ENCODE measurements at regions not wholly inside any gene's neighbourhood (a gene's known extent, or its start where the extent isn't known, plus 50 kb on each side); places are given as distances from the start of the nearest gene placed in this dataset.

- no peak; the same call in 1 of the 2 replicates for TF ChIP-seq GATA2 (IDR thresholded peaks at IDR 0.05; ENCODE audit: low read depth, low read length)
- no peak for TF ChIP-seq GATA3 (IDR thresholded peaks at IDR 0.05; ENCODE audit: low read depth, low read length)
Measured at GRCh38 chr6:156563714-156564113, 213.5 kb upstream of the ARID1B start.

- no peak for TF ChIP-seq GATA2 (IDR thresholded peaks at IDR 0.05; ENCODE audit: low read depth, low read length)
- TF ChIP-seq GATA3 (IDR thresholded peaks at IDR 0.05; ENCODE audit: low read depth, low read length) = no peak
Measured at GRCh38 chr6:156562636-156563035, 214.5 kb upstream of the ARID1B start.

- no peak for TF ChIP-seq GATA2 (IDR thresholded peaks at IDR 0.05; ENCODE audit: low read depth, low read length)
- no peak for TF ChIP-seq GATA3 (IDR thresholded peaks at IDR 0.05; ENCODE audit: low read depth, low read length)
Measured at GRCh38 chr6:156562019-156562418, 215.2 kb upstream of the ARID1B start.

- TF ChIP-seq GATA2 (IDR thresholded peaks at IDR 0.05; ENCODE audit: low read depth, low read length) = no peak
Measured at GRCh38 chr6:156560476-156560875, 216.7 kb upstream of the ARID1B start.

- TF ChIP-seq GATA3 (IDR thresholded peaks at IDR 0.05; ENCODE audit: low read depth, low read length) = no peak
- no peak for TF ChIP-seq GATA2 (IDR thresholded peaks at IDR 0.05; ENCODE audit: low read depth, low read length)
Measured at GRCh38 chr6:156559162-156559690, 218.0 kb upstream of the ARID1B start.

GRCh38 chr6:156557911-156558259 lies 219.3 kb upstream of the ARID1B start:
- no peak for TF ChIP-seq GATA3 (IDR thresholded peaks at IDR 0.05; ENCODE audit: low read depth, low read length)
- TF ChIP-seq GATA2 (IDR thresholded peaks at IDR 0.05; ENCODE audit: low read depth, low read length) = no peak

DNA sequence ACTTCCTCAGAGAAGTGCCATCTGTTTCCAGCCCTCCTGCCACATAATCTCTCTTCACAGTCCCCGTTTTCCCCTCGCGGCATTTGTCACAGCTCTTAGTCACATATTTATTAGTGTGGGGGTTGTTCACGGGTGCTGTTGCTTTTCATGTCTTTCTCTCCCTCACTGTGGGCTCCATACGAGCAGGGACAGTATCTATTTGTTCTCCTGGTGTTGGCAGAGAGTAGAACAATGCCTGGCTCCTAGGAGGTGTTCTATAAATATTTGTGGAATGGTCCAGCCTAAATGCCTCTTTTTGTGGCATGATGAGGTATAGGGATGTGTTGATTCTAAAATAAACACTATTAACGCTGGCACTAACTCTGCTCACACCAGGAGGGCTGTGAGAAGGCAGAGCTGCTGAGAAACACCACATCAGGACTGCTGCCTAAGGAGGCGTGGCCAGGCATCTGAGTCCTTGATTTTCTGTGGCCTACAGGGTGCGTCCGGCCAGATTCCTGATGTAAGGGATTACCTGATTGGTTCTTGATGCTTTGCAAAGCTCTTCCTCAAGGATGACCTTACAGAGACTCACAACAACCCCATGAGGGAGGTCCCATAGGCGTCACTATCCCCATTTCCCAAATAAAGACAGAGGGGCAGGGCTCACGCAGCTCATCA lies 219.8 kb upstream of the ARID1B start:
- no peak for TF ChIP-seq GATA3 (IDR thresholded peaks at IDR 0.05; ENCODE audit: low read depth, low read length)
- TF ChIP-seq GATA2 (IDR thresholded peaks at IDR 0.05; ENCODE audit: low read depth, low read length) = no peak

GRCh38 chr6:156556811-156557210 lies 220.4 kb upstream of the ARID1B start:
- TF ChIP-seq GATA3 (IDR thresholded peaks at IDR 0.05; ENCODE audit: low read depth, low read length) (no peak), GATA2 (IDR thresholded peaks at IDR 0.05; ENCODE audit: low read depth, low read length) (no peak)

- TF ChIP-seq GATA3 (IDR thresholded peaks at IDR 0.05; ENCODE audit: low read depth, low read length) (no peak), GATA2 (IDR thresholded peaks at IDR 0.05; ENCODE audit: low read depth, low read length) (no peak)
Measured at GRCh38 chr6:156555116-156555515, 222.1 kb upstream of the ARID1B start.

DNA sequence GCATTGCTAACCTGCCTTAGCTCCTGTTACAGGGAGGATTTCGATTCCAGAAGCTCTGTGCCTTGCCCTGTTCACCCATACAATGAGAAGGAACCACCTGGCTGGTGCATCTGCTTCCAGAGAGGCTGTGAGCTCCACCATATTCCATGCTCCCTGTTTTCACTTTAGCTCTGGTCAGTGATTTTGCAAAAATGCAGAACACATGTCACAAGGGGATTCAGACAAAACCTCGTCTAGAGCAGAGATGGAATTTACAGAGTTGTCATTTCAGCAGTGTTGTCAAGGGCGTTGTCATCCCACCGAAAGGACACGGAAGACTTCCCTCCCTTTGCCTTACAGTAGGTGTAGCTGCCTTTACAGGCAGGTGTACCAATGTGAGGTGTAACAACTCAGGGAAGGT lies 223.0 kb upstream of the ARID1B start:
- TF ChIP-seq GATA3 (IDR thresholded peaks at IDR 0.05; ENCODE audit: low read depth, low read length) (no peak), GATA2 (IDR thresholded peaks at IDR 0.05; ENCODE audit: low read depth, low read length) (no peak)

- TF ChIP-seq GATA2 (IDR thresholded peaks at IDR 0.05; ENCODE audit: low read depth, low read length) (no peak), GATA3 (IDR thresholded peaks at IDR 0.05; ENCODE audit: low read depth, low read length) (no peak)
Measured at GRCh38 chr6:156552849-156553248, 224.3 kb upstream of the ARID1B start.

- TF ChIP-seq GATA2 (IDR thresholded peaks at IDR 0.05; ENCODE audit: low read depth, low read length) (no peak), GATA3 (IDR thresholded peaks at IDR 0.05; ENCODE audit: low read depth, low read length) (no peak)
Measured at GRCh38 chr6:156550949-156551348, 226.2 kb upstream of the ARID1B start.

- TF ChIP-seq GATA2 (IDR thresholded peaks at IDR 0.05; ENCODE audit: low read depth, low read length) (no peak), GATA3 (IDR thresholded peaks at IDR 0.05; ENCODE audit: low read depth, low read length) (no peak)
Measured at GRCh38 chr6:156545931-156546330, 231.2 kb upstream of the ARID1B start.

DNA sequence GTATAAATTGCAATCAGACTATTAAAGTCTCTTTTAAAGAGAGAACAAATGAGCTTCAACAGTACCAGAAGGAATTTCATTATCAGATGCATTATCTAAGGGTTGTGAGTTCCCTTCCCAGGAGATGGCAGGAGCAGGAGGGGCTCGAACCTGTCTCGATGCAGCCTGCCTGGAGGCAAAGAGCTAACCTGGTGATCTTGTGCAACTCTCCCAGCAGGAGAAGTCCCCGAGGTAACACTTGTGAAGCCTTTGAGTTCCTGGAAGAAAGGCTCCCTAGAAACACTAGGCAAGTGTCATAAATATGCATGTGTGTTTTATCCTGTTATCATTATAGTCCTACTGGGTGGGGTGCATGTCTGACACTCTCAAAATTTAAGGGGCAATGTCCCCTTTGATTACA lies 232.2 kb upstream of the ARID1B start:
- TF ChIP-seq GATA2 (IDR thresholded peaks at IDR 0.05; ENCODE audit: low read depth, low read length) (no peak), GATA3 (IDR thresholded peaks at IDR 0.05; ENCODE audit: low read depth, low read length) (no peak)

- TF ChIP-seq GATA3 (IDR thresholded peaks at IDR 0.05; ENCODE audit: low read depth, low read length) = no peak
- no peak for TF ChIP-seq GATA2 (IDR thresholded peaks at IDR 0.05; ENCODE audit: low read depth, low read length)
Measured at GRCh38 chr6:156544046-156544445, 233.1 kb upstream of the ARID1B start.

- TF ChIP-seq GATA2 (IDR thresholded peaks at IDR 0.05; ENCODE audit: low read depth, low read length) (no peak), GATA3 (IDR thresholded peaks at IDR 0.05; ENCODE audit: low read depth, low read length) (no peak)
Measured at GRCh38 chr6:156543431-156543830, 233.7 kb upstream of the ARID1B start.
